ENCODE measurements at regions not wholly inside any gene's neighbourhood (a gene's known extent, or its start where the extent isn't known, plus 50 kb on each side); places are given as distances from the start of the nearest gene placed in this dataset.

- TF ChIP-seq FOSL1 (IDR thresholded peaks at IDR 0.05; ENCODE audit: insufficient read depth, low read depth, low read length) (no peak), CTCF (IDR thresholded peaks at IDR 0.05; ENCODE audit: control extremely low read depth in 1 of 3, insufficient read depth in 1 of 3, low read depth in 1 of 3, low read length in 3 of 3) (peak; percentile 74 to 84 (median 82))
Measured at GRCh38 chr11:10623797-10624761, 55.6 kb upstream of the LYVE1 start.

Data from H1 (cell line).